HFFc6 (cell line): ENCODE measurements at regions not wholly inside any gene's neighbourhood (a gene's known extent, or its start where the extent isn't known, plus 50 kb on each side); places are given as distances from the start of the nearest gene placed in this dataset.

Experiments used
- DNase-seq: peaks from one replicate; pipeline ENCODE4 v3.0.0-alpha.2; 2018
- H3K27ac Mint-ChIP-seq: 2 replicates; pipeline ENCODE4 v1.8.0; 2020; ENCODE audit warnings: mild to moderate bottlenecking, mixed read lengths
- H3K27me3 Mint-ChIP-seq: 2 replicates; pipeline ENCODE4 v1.8.0; 2021; ENCODE audit warnings: mild to moderate bottlenecking, moderate library complexity, mixed read lengths; ENCODE audit not compliant: insufficient read depth
- H3K36me3 Mint-ChIP-seq: 2 replicates; pipeline ENCODE4 v1.8.0; 2021; ENCODE audit warnings: low read depth, mixed read lengths
- H3K4me1 Mint-ChIP-seq: 2 replicates; pipeline ENCODE4 v1.8.0; 2020; ENCODE audit warnings: low read depth, mixed read lengths
- H3K4me3 Mint-ChIP-seq: 2 replicates; pipeline ENCODE4 v1.8.0; 2020; ENCODE audit warnings: mild to moderate bottlenecking, moderate library complexity, mixed read lengths
- H3K9me3 Mint-ChIP-seq: 2 replicates; pipeline ENCODE4 v1.8.0; 2020; ENCODE audit warnings: mild to moderate bottlenecking, mixed read lengths
- TF ChIP-seq, protein P1 (sequence below): fragments of 200-600 bp; sonication (generic); IDR thresholded peaks from 2 replicates; pipeline ENCODE4 v1.5.0; 2021; ENCODE audit warnings: antibody characterized with exemption, mild to moderate bottlenecking

DNA sequence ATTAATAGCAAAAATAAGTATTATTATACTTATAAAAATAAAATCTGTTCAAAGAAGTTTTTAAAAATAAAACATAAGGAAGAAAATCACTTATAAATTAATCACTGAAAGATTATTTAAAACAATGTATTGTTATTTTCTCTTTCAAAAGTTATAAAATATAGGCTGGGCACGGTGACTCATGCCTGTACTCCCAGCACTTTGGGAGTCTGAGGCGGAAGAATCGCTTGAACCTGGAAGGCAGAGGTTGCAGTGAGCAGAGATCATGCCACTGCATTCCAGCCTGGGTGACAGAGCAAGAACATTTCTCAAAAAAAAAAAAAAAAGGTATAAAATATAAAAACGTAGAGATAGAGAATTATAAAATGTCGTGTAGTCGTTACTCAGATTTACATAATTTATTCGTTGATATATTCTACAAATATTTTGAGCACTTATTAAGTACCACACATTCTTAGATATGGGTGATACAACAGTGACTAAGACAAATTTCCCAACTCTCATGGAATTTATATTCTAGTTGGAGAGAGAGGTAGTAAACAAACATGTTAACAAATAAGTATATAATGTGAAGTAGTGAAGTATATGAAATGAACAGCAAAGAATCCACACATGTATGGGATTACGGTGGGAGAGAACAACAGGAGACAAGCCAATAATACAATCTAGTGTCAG lies 1030.0 kb downstream of the SORCS1 start:
- Mint-ChIP-seq H3K4me3 (no peak overlapping the region), H3K27me3 (no peaks in the 10 kb centered on the region), H3K4me1 (no peaks in the 10 kb centered on the region), H3K36me3 (no peaks in the 10 kb centered on the region), H3K27ac (no peak overlapping the region), H3K9me3 (peaks cover 20% of the 10 kb centered on the region)
- TF ChIP-seq, protein P1, sequence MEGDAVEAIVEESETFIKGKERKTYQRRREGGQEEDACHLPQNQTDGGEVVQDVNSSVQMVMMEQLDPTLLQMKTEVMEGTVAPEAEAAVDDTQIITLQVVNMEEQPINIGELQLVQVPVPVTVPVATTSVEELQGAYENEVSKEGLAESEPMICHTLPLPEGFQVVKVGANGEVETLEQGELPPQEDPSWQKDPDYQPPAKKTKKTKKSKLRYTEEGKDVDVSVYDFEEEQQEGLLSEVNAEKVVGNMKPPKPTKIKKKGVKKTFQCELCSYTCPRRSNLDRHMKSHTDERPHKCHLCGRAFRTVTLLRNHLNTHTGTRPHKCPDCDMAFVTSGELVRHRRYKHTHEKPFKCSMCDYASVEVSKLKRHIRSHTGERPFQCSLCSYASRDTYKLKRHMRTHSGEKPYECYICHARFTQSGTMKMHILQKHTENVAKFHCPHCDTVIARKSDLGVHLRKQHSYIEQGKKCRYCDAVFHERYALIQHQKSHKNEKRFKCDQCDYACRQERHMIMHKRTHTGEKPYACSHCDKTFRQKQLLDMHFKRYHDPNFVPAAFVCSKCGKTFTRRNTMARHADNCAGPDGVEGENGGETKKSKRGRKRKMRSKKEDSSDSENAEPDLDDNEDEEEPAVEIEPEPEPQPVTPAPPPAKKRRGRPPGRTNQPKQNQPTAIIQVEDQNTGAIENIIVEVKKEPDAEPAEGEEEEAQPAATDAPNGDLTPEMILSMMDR: no peak
- no peak for DNase-seq

DNA sequence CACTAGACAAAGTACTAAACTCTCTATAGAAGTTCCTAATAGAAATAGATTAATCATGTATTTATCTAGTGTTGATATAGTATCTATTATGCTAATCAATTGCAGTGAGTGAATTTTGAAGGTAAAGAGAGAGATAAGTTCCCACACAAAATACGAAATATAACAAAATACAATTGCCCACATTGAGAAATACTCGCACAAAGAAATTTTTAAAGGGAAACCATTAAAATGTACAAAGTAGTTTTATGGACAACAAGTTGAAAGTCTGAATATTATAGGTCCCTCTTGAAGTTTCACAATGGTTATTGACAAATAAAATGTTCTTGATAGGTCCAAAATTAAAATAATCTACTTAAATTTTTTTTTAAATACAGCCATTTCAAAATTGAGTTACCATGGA lies 1031.1 kb downstream of the SORCS1 start:
- Mint-ChIP-seq H3K4me3 (no peak overlapping the region), H3K4me1 (no peaks in the 10 kb centered on the region), H3K27ac (no peak overlapping the region), H3K9me3 (peaks cover 12% of the 10 kb centered on the region; the same call in 1 of the 2 replicates), H3K27me3 (no peaks in the 10 kb centered on the region), H3K36me3 (no peaks in the 10 kb centered on the region)
- TF ChIP-seq, protein P1: no peak
- no peak for DNase-seq

DNA sequence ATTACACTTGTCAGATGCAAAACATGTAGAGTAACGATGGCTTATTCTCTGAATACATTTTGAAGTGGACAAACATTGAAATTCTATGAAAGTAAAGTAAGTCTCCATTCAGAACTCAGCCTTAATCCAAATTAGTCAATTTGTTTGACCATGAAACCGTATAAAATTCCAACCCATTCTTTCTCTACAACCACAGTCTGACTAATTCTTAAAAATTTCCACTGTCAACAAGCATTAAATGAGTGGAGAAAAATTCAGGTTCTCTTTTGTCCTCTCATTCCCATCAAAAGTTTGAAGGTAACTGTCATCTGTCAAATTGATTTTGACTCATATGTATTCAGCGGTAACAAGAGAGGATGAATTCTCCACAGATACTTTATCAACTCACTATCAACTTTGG lies 1031.5 kb downstream of the SORCS1 start:
- Mint-ChIP-seq H3K27ac (no peak overlapping the region), H3K36me3 (no peaks in the 10 kb centered on the region), H3K4me3 (no peak overlapping the region), H3K27me3 (no peaks in the 10 kb centered on the region), H3K4me1 (no peaks in the 10 kb centered on the region), H3K9me3 (peaks cover 12% of the 10 kb centered on the region; the same call in 1 of the 2 replicates)
- TF ChIP-seq, protein P1: no peak
- DNase-seq: no peak

DNA sequence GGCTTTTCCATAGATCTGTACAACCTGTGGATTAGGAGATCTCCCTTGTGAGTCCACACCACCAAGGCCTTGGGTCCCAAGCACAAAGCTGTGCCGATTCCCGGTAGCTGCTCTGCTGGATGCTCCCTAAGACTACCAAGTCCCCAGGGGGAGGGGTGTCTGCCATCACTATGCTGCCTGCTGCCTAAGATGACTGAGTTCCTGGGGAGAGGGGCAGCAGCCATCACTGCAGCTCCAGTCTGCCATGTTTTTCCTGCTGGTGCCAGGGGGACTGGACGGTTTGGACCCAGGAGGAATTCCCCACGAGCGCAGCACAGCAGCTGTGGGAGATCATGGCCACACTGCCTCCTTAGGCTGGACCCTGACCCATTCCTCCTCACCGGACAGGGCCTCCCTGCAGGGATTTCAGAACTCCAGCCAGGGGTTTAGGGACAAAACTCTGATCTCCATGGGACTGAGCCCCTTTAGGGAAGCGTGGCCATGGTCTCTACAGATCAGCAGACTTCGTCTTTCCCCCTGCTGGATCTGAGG lies 1049.8 kb downstream of the SORCS1 start:
- H3K36me3 Mint-ChIP-seq: no peaks in the 10 kb centered on the region
- H3K9me3 Mint-ChIP-seq: peaks cover 62% of the 10 kb centered on the region
- H3K27me3 Mint-ChIP-seq: no peaks in the 10 kb centered on the region
- no peak overlapping the region for H3K27ac Mint-ChIP-seq
- no peak for DNase-seq
- TF ChIP-seq, protein P1: no peak
- no peaks in the 10 kb centered on the region for H3K4me1 Mint-ChIP-seq
- no peak overlapping the region for H3K4me3 Mint-ChIP-seq

DNA sequence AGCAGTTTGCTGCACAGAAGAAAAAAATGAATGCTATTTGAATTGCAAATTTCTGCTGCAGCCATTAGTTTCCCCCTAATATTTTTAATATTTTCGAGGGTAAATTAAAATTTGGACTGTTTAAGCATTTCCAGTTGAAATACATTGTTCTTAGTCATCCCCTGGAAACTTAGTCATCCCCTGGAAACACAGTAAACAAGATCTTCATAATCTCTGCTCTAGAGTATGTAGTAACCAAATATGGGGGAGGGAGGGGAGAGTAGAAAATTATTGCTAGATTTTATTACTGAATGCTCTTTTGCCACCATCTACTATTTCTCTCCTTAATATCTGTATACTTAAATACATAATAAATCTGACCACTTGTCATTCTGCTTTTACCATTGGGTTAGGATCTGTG lies 1053.3 kb downstream of the SORCS1 start:
- Mint-ChIP-seq H3K4me3 (no peak overlapping the region), H3K27ac (no peak overlapping the region), H3K36me3 (no peaks in the 10 kb centered on the region), H3K27me3 (no peaks in the 10 kb centered on the region), H3K4me1 (no peaks in the 10 kb centered on the region), H3K9me3 (peaks cover 38% of the 10 kb centered on the region)
- no peak for DNase-seq
- TF ChIP-seq, protein P1: no peak
